ENCODE measurements at regions not wholly inside any gene's neighbourhood (a gene's known extent, or its start where the extent isn't known, plus 50 kb on each side); places are given as distances from the start of the nearest gene placed in this dataset.

DNA sequence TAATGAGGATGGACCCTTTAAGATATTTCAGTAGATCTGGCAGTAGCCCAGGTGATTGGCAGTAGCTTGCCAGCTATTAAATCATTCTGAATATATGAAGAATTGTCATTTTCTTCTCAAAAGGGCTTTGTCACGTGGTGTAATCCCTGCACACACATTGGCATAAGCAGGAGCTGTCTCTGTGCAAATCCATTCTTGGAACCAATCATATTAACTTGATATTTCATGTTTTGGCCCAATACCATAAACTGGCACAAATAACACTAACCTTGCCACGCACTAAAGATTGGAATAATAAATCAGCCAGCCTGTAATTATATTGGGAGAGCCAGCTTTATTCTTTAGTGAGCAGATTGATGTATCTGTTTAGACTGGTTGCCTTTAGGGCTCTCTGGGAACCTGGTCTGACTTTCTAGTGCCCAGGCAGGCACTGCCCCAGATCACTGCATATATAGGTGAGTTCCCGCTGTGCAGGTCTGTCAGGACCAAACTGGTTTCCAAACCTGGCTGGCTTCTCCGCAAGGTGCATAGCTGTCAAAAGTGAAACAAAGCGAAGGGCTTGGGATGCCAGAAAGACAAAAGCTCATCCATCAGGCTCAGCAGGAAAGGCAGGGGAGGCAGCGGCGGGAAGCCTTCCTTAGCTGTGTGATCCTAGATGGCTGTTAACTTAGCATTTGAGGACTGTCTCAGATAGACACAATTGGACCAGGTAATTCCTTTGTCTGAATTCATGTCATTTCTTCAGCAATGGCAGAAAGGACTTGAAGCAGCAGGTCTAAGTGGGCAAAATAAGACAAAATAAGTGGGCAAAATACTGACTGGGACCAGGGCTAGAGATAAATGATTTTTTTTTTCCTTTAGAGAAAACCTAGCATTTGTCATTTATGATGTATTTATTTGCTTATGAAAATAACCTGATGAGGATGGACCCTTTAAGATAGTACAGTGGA, 128.8 kb upstream of the DYRK2 start:
- TF ChIP-seq, protein P1, sequence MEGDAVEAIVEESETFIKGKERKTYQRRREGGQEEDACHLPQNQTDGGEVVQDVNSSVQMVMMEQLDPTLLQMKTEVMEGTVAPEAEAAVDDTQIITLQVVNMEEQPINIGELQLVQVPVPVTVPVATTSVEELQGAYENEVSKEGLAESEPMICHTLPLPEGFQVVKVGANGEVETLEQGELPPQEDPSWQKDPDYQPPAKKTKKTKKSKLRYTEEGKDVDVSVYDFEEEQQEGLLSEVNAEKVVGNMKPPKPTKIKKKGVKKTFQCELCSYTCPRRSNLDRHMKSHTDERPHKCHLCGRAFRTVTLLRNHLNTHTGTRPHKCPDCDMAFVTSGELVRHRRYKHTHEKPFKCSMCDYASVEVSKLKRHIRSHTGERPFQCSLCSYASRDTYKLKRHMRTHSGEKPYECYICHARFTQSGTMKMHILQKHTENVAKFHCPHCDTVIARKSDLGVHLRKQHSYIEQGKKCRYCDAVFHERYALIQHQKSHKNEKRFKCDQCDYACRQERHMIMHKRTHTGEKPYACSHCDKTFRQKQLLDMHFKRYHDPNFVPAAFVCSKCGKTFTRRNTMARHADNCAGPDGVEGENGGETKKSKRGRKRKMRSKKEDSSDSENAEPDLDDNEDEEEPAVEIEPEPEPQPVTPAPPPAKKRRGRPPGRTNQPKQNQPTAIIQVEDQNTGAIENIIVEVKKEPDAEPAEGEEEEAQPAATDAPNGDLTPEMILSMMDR (IDR thresholded peaks at IDR 0.05; ENCODE audit: borderline replicate concordance, extremely low read depth, low read length, poor library complexity, severe bottlenecking) = no peak
- no peak for TF ChIP-seq EZH2 (IDR thresholded peaks at IDR 0.05; ENCODE audit: borderline replicate concordance, low read depth, low read length, severe bottlenecking)
